IPS DF 19.7 (cell line): ENCODE measurements at regions not wholly inside any gene's neighbourhood (a gene's known extent, or its start where the extent isn't known, plus 50 kb on each side); places are given as distances from the start of the nearest gene placed in this dataset.
"Not testable (repeated sequence)": the region's sequence is repeated elsewhere in the genome, so short reads cannot be mapped to it uniquely, and the experiment has no call there.

ENCODE experiments used
- DNase-seq: peaks from one replicate; pipeline ENCODE4 v3.0.0-alpha.2; 2013; ENCODE audit warnings: low read depth, low spot score

- no peak for DNase-seq
These were observed 166.0 kb upstream of the KCNG1 start for GRCh38 chr20:51188941-51189340.

- no peak for DNase-seq
These were observed 164.4 kb upstream of the KCNG1 start for GRCh38 chr20:51187261-51187660.

GRCh38 chr20:51185861-51186260 lies 163.0 kb upstream of the KCNG1 start:
- no peak for DNase-seq

GRCh38 chr20:51185277-51185676 lies 162.4 kb upstream of the KCNG1 start:
- DNase-seq: no peak

GRCh38 chr20:51184289-51184688 lies 161.4 kb upstream of the KCNG1 start:
- DNase-seq: no peak

- no peak for DNase-seq
These were observed 160.5 kb upstream of the KCNG1 start for GRCh38 chr20:51183451-51183850.

GRCh38 chr20:51182571-51182970 lies 159.7 kb upstream of the KCNG1 start:
- DNase-seq: no peak

- DNase-seq: no peak
These were observed 155.2 kb upstream of the KCNG1 start for GRCh38 chr20:51178153-51178552.

- no peak for DNase-seq
These were observed 154.0 kb upstream of the KCNG1 start for GRCh38 chr20:51176876-51177275.

GRCh38 chr20:51176446-51176845 lies 153.5 kb upstream of the KCNG1 start:
- no peak for DNase-seq

GRCh38 chr20:51175724-51176123 lies 152.8 kb upstream of the KCNG1 start:
- no peak for DNase-seq

- DNase-seq: no peak
These were observed 152.2 kb upstream of the KCNG1 start for GRCh38 chr20:51175156-51175555.

GRCh38 chr20:51174536-51174935 lies 151.6 kb upstream of the KCNG1 start:
- DNase-seq: no peak

GRCh38 chr20:51172558-51173428 lies 149.9 kb upstream of the KCNG1 start:
- DNase-seq: peak; percentile 54

GRCh38 chr20:51171141-51171540 lies 148.2 kb upstream of the KCNG1 start:
- DNase-seq: no peak

- no peak for DNase-seq
These were observed 146.9 kb upstream of the KCNG1 start for GRCh38 chr20:51169813-51170212.

- not testable (repeated sequence) for DNase-seq
These were observed 145.0 kb upstream of the KCNG1 start for GRCh38 chr20:51167911-51168310.

- no peak for DNase-seq
These were observed 143.6 kb upstream of the KCNG1 start for GRCh38 chr20:51166489-51166888.

- DNase-seq: no peak
These were observed 142.2 kb upstream of the KCNG1 start for GRCh38 chr20:51165131-51165530.

- DNase-seq: no peak
These were observed 141.8 kb upstream of the KCNG1 start for GRCh38 chr20:51164731-51165130.

- DNase-seq: no peak
These were observed 141.2 kb upstream of the KCNG1 start for GRCh38 chr20:51163996-51164600.

GRCh38 chr20:51162015-51162414 lies 139.1 kb upstream of the KCNG1 start:
- no peak for DNase-seq

- no peak for DNase-seq
These were observed 137.9 kb upstream of the KCNG1 start for GRCh38 chr20:51160821-51161220.
